Omental fat pad (tissue), 3 donors: ENCODE measurements at regions not wholly inside any gene's neighbourhood (a gene's known extent, or its start where the extent isn't known, plus 50 kb on each side); places are given as distances from the start of the nearest gene placed in this dataset.
A peak's percentile ranks its signal among the peaks of the same experiment; 100 is the strongest.

ENCODE experiments used
- ATAC-seq: fragments of 150-250 bp; one replicate; pipeline ENCODE4 v1.9.1; 2016; ENCODE audit warnings: mild to moderate bottlenecking, moderate library complexity; ENCODE audit not compliant: low FRiP score
- DNase-seq: peaks from one replicate; pipeline ENCODE4 v3.0.0-alpha.2; 2019; ENCODE audit warnings: low spot score
- TF ChIP-seq, protein P1 (sequence below), 3 donors: fragments of 450-650 bp; IDR thresholded peaks; one replicate each; pipeline ENCODE4 v1.5.1; 2016 to 2017; ENCODE audit warnings: antibody characterized with exemption in 3 of 3, mild to moderate bottlenecking in 3 of 3, moderate library complexity in 2 of 3

DNA sequence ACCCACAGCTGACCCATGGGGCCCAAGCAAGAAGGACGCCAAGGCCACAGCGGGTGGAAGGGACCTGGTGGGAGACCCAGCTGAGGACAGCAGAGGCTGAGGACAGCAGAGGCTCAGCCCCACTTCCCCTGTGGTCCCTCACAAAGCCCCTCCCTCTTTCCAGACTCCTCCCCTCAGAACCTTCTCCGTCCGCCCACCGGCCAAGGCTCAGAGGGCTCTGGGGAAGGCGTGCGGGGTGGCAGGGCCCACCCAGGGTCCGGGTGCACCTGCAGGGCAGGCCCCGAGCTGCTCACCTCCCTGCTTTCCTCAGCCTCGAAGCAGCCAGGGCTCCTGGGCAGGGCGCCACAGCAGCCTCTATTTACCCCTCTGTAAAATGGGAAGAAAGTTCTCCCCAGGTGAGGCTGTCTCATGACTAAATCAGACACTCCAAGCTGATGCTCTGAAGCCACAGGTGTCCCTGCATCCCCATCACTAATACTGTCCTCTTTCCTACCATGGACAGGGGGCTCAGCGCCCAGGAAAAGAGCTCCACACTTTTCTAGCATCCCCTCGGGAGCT lies 137.9 kb upstream of the PPP1R26 start:
- ATAC-seq = no peak
- TF ChIP-seq, protein P1, sequence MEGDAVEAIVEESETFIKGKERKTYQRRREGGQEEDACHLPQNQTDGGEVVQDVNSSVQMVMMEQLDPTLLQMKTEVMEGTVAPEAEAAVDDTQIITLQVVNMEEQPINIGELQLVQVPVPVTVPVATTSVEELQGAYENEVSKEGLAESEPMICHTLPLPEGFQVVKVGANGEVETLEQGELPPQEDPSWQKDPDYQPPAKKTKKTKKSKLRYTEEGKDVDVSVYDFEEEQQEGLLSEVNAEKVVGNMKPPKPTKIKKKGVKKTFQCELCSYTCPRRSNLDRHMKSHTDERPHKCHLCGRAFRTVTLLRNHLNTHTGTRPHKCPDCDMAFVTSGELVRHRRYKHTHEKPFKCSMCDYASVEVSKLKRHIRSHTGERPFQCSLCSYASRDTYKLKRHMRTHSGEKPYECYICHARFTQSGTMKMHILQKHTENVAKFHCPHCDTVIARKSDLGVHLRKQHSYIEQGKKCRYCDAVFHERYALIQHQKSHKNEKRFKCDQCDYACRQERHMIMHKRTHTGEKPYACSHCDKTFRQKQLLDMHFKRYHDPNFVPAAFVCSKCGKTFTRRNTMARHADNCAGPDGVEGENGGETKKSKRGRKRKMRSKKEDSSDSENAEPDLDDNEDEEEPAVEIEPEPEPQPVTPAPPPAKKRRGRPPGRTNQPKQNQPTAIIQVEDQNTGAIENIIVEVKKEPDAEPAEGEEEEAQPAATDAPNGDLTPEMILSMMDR (IDR thresholded peaks at IDR 0.05) = no peak
- no peak for DNase-seq

DNA sequence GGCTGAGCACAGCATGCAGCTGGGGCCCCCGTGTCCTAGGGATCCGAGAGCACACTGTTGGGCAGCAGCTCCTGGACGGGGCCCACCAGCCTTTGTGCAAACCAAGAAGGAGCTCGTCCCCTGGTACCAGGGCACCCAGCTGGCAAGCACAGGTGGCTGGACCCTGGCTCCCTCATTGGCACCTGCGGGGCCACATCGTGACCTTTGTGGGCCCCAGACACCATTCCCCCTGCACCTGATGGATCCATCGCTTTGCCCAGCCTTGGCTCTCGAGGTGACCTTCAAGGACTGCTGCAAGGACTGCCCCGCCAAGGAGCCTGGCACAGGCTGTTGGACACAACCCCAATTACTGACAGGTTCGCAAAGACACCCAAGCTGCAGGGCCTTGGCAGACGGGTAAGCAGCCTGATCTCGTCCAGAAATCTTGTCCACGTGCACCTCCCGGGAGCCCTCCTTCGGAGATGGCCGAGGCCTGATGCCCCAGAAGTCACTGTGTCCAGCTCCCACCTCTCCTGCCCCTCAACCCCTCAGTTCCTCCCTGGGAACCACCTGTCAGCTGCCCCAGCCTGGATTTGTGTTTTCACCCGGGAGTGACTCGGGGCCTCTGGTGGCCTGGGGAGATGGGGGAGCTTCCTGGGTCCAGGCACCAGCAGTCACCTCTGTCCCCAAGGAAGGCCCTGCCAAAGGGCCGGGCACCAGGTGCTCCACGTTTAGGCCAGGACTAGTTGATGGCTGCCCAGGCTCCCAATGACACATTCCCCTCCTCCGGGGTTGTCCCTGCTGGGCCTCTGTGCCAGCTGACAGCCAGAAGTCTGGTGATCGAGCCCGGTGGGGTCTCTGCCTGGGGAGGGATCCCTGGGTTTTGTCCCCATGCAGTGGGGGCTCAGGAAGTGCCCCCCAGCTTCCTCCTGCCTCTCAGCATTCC lies 137.1 kb upstream of the PPP1R26 start:
- ATAC-seq (no peak), DNase-seq (no peak)
- TF ChIP-seq, protein P1 (IDR thresholded peaks at IDR 0.05) = no peak

DNA sequence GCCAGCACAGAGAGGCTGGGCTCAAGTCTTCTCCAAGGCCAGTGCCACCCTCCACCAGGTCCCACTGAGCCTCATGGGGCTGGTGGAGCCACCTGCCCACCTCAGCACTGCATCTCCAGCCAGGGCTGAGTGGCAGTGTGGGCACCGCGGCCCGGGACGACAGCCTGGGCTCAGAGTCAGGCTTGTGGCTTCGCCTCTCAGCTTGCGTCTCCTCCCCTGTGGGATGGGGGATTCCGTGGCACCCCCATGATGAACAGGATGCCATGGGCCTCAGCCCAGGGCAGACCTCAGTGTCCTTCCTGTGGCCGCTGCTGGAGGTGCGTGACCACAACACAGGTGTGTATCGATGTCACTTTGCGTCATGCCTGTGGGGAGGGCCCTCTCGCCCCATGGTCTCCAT lies 136.4 kb upstream of the PPP1R26 start:
- TF ChIP-seq, protein P1 (IDR thresholded peaks at IDR 0.05) = no peak
- DNase-seq (no peak), ATAC-seq (no peak)

DNA sequence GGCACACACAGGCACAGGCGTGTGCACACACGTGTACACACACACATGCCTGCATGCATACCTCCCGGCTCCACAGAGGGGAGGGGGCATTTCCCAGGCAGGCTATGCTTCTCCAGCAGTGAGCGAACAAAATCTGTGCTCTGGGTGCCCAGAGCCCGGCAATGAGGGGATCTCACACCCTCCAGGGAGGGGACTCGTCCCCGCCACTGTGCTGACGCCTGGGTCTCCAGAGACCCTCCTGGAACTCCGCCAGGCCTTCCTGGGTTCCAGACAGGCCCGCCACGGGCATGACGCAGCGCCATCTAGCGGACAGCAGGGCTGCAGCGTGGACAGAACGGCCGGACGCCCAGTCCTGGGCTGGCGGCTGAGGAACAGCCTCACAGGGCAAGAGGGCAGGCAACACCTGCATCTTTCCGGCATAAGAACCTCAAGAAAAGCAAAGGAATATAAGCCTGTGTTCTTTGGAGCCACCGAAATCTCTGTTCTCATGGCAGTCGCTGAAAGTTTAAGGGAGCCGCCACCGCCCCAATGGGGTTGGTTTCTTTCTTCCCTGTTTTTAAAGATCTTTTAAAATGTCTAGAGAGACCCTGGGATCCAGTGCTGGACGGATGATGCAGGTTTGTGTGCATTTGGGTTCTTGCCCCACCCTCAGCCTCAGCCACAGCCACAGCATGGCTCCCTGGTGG lies 135.6 kb upstream of the PPP1R26 start:
- TF ChIP-seq, protein P1 (IDR thresholded peaks at IDR 0.05) = no peak
- DNase-seq (peak; percentile 46), ATAC-seq (no peak)

- ATAC-seq (no peak), DNase-seq (no peak)
- TF ChIP-seq, protein P1 (IDR thresholded peaks at IDR 0.05) = no peak
Observed at GRCh38 chr9:135344523-135344901, 135.1 kb upstream of the PPP1R26 start.

DNA sequence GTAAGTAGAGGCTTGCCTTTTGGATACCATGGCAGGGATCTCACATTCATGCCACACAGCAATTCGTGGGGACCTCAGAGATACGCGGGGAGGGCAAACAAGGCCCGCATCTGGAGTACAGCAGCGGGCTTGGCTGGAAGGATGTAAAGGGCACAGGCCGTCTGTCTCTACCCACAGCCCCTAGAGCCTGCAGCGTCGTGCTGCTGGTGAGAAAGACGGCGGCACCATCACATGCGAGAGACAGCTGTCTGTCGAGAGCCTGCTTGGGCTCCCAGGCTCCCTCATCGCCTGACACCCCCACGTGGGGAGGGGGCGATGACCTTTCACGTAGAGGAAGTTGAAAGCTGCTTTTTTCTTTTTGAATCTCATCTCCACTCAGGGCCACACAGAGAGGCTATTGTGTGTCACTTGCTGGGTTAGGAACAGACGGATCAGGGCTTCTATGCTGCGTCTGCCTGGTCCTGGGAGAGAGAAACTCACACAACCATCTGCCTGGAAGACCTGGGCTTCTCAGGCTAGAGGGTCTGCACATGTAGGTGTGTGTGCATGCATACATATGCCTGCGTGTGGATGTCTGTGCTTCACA lies 134.6 kb upstream of the PPP1R26 start:
- TF ChIP-seq, protein P1 (IDR thresholded peaks at IDR 0.05) = no peak
- DNase-seq (no peak), ATAC-seq (no peak)
